K562 (cell line): ENCODE measurements at regions not wholly inside any gene's neighbourhood (a gene's known extent, or its start where the extent isn't known, plus 50 kb on each side); places are given as distances from the start of the nearest gene placed in this dataset.
"Not testable (repeated sequence)": the region's sequence is repeated elsewhere in the genome, so short reads cannot be mapped to it uniquely, and the experiment has no call there.

Experiments
- ATF2 ChIP-seq: sonication (generic); formaldehyde crosslinking; IDR thresholded peaks from 2 replicates; pipeline ENCODE4 v1.8.1; 2022; ENCODE audit warnings: missing genetic modification reagents
- CTCF ChIP-seq, 3 experiments: IDR thresholded peaks in 2 of 3; conservative IDR thresholded peaks in 1 of 3; 2 replicates each; pipeline ENCODE4 v1.5.1; 2011 to 2012; ENCODE audit warnings: low read length in 3 of 3, mild to moderate bottlenecking in 3 of 3, control low read depth in 2 of 3, improper control_type of control experiment in 1 of 3, inconsistent platforms in 1 of 3, low read depth in 1 of 3, mixed read lengths in 1 of 3, moderate library complexity in 1 of 3; ENCODE audit not compliant: insufficient read depth in 2 of 3
- EGR1 ChIP-seq: fragments of 450-650 bp; conservative IDR thresholded peaks from 2 replicates; pipeline ENCODE4 v1.6.1; 2017; ENCODE audit warnings: mild to moderate bottlenecking
- HOXB6 ChIP-seq: fragments of 250-450 bp; sonication (Bioruptor Pico); IDR thresholded peaks from 2 replicates; pipeline ENCODE4 v1.5.1; 2022; ENCODE audit warnings: mild to moderate bottlenecking, borderline replicate concordance
- KAT7 ChIP-seq: sonication (generic); formaldehyde crosslinking; IDR thresholded peaks from 2 replicates; pipeline ENCODE4 v1.8.0; 2022; ENCODE audit warnings: missing genetic modification reagents, mild to moderate bottlenecking, borderline replicate concordance
- NR2F6 ChIP-seq: fragments of 450-650 bp; formaldehyde crosslinking; IDR thresholded peaks from 2 replicates; pipeline ENCODE4 v1.4.0; 2020; ENCODE audit warnings: mild to moderate bottlenecking
- POLR2A ChIP-seq: fragments of 450-650 bp; conservative IDR thresholded peaks from 2 replicates; pipeline ENCODE4 v1.6.1; 2016
- TAF1 ChIP-seq: IDR thresholded peaks from 2 replicates; pipeline ENCODE4 v1.6.1; 2011; ENCODE audit warnings: mild to moderate bottlenecking, low read length, moderate library complexity; ENCODE audit not compliant: insufficient read depth, control insufficient read depth, severe bottlenecking; ENCODE audit errors: extremely low read depth
- ZNF431 ChIP-seq: sonication (generic); formaldehyde crosslinking; IDR thresholded peaks from 2 replicates; pipeline ENCODE4 v1.8.0; 2022; ENCODE audit warnings: mild to moderate bottlenecking, missing genetic modification reagents
- ZNF780A ChIP-seq: fragments of 250-450 bp; sonication (Bioruptor Pico); IDR thresholded peaks from 2 replicates; pipeline ENCODE4 v1.5.0; 2021; ENCODE audit warnings: mild to moderate bottlenecking

DNA sequence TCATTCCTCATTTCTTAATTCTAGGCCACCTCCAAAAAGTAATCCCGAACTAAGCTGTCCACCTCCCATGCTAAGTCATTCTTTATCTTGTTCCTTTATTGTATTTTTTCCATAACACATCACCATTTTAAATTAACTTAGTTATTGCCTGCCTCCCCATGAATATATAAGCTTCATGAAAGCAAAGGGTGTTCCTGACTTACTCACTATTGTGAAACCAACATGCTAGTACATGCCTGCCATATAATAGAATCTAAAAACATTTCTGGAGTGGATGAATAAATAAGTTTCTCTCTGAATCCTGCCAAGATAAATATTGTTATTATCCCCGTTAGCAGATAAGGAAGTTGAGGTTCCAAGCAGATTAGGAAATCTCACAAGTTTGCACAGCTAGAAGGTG lies 232.1 kb downstream of the NPIPA8 start:
- TF ChIP-seq TAF1; HOXB6 (CRISPR knock-in tag); CTCF (IDR thresholded peaks at IDR 0.05 in 2 of 3, conservative IDR thresholded peaks at IDR 0.05 in 1 of 3; ENCODE audit: insufficient read depth in 2 of 3, low read depth in 1 of 3, low read length in 3 of 3); ZNF431 (CRISPR knock-in tag); ZNF780A (CRISPR knock-in tag); ATF2 (CRISPR knock-in tag); EGR1; NR2F6; KAT7 (CRISPR knock-in tag); POLR2A: not testable (repeated sequence)
